Esophagus mucosa (tissue), 1 donor: ENCODE measurements at regions not wholly inside any gene's neighbourhood (a gene's known extent, or its start where the extent isn't known, plus 50 kb on each side); places are given as distances from the start of the nearest gene placed in this dataset.

Source experiments
- ATAC-seq: fragments of 200-7000 bp; cut with Tn5 transposase; one replicate; pipeline ENCODE4 v1.9.1; 2020
- donor health status: DM: yes; HTN: yes; CAD: no.

GRCh38 chr3:135490219-135490915, 475.2 kb upstream of the PPP2R3A start:
- no peak for ATAC-seq

GRCh38 chr3:135491491-135492205, 473.9 kb upstream of the PPP2R3A start:
- ATAC-seq: no peak

- ATAC-seq: no peak
Measured at GRCh38 chr3:135495891-135496290, 469.6 kb upstream of the PPP2R3A start.

GRCh38 chr3:135497979-135498378, 467.5 kb upstream of the PPP2R3A start:
- no peak for ATAC-seq

- ATAC-seq: no peak
Measured at GRCh38 chr3:135499426-135499825, 466.1 kb upstream of the PPP2R3A start.

GRCh38 chr3:135500034-135500433, 465.5 kb upstream of the PPP2R3A start:
- no peak for ATAC-seq

GRCh38 chr3:135503065-135503759, 462.3 kb upstream of the PPP2R3A start:
- no peak for ATAC-seq

GRCh38 chr3:135503760-135504686, 461.5 kb upstream of the PPP2R3A start:
- ATAC-seq: peak; percentile 67

GRCh38 chr3:135513106-135514059, 452.1 kb upstream of the PPP2R3A start:
- peak; percentile 51 for ATAC-seq

- no peak for ATAC-seq
Measured at GRCh38 chr3:135514060-135514448, 451.5 kb upstream of the PPP2R3A start.

- ATAC-seq: no peak
Measured at GRCh38 chr3:135516143-135516542, 449.4 kb upstream of the PPP2R3A start.

GRCh38 chr3:135528413-135529015, 437.0 kb upstream of the PPP2R3A start:
- ATAC-seq: no peak

GRCh38 chr3:135532021-135532420, 433.5 kb upstream of the PPP2R3A start:
- no peak for ATAC-seq

- ATAC-seq: no peak
Measured at GRCh38 chr3:135538123-135538522, 427.4 kb upstream of the PPP2R3A start.

- no peak for ATAC-seq
Measured at GRCh38 chr3:135539351-135539750, 426.2 kb upstream of the PPP2R3A start.

GRCh38 chr3:135539854-135540253, 425.7 kb upstream of the PPP2R3A start:
- no peak for ATAC-seq

GRCh38 chr3:135549928-135550494, 415.5 kb upstream of the PPP2R3A start:
- no peak for ATAC-seq

GRCh38 chr3:135556174-135556573, 409.4 kb upstream of the PPP2R3A start:
- ATAC-seq: no peak

- ATAC-seq: no peak
Measured at GRCh38 chr3:135558150-135558783, 407.3 kb upstream of the PPP2R3A start.

- ATAC-seq: no peak
Measured at GRCh38 chr3:135558906-135559305, 406.6 kb upstream of the PPP2R3A start.
